ENCODE measurements at regions not wholly inside any gene's neighbourhood (a gene's known extent, or its start where the extent isn't known, plus 50 kb on each side); places are given as distances from the start of the nearest gene placed in this dataset.

GRCh38 chr2:16828044-16828827 is 162.6 kb upstream of the CYRIA start:
- no peak for DNase-seq (ENCODE audit: low read depth in 2 of 2, low spot score in 1 of 2)

DNA sequence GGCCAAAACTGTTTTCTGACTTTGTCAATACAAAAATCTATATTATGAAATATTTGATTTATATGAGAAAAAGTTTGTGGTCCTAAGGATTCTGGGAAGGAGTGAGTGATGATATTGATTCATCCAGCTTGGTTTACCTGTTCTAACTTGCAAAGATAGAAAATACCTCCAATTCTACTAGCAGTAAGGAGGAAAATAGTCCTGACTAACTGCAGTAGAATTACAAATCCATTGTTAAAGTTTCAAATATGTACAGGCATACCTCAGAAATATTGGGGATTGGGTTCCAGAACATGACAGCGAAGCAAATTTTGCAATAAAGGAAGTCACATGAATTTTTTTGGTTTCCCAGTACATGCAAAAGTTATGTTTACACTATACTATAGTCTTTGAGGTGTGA is 158.8 kb upstream of the CYRIA start:
- DNase-seq (ENCODE audit: low read depth in 2 of 2, low spot score in 1 of 2) = no peak

- no peak for DNase-seq (ENCODE audit: low read depth in 2 of 2, low spot score in 1 of 2)
Observed at GRCh38 chr2:16821692-16822091, 156.1 kb upstream of the CYRIA start.

DNA sequence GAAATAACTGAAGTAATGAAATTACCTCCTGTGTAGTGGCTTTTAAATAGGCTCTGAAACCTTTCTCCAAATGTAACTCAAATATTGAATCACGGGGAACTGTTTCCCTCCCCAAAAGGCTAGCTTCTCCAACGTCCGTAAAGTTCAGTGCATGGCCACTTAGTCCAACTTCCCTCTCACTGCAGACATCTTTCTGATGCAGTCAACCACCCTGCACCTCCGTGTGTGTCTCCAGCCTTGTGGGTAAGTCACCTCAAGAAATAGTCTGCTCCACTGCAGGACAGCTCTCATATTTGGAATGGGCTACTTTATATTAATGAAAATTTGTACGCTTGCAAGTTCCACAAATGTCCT is 152.5 kb upstream of the CYRIA start:
- DNase-seq (ENCODE audit: low read depth in 2 of 2, low spot score in 1 of 2) = no peak

GRCh38 chr2:16817305-16818202 is 151.9 kb upstream of the CYRIA start:
- DNase-seq (ENCODE audit: low read depth in 2 of 2, low spot score in 1 of 2) = no peak

DNA sequence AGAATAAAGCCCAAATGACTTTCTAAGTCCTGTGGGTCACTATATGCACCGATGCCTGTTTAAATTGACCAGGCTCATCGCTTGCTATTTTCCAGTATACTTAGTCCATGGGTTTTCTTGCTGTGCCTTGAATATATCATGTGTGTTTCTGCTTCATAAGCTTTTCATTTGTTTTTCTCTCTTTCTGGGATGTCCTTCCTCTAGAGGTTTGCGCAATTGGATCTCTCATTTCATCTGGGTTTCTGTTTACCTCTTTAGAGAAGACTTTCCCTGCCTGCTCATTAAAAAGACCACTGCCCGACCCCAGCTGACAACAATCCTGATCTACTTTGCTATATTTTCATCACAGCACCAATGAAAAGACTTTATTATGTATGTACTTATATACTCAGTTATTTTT is 150.9 kb upstream of the CYRIA start:
- DNase-seq (ENCODE audit: low read depth in 2 of 2, low spot score in 1 of 2) = no peak

GRCh38 chr2:16816016-16816415 is 150.4 kb upstream of the CYRIA start:
- no peak for DNase-seq (ENCODE audit: low read depth in 2 of 2, low spot score in 1 of 2)

DNA sequence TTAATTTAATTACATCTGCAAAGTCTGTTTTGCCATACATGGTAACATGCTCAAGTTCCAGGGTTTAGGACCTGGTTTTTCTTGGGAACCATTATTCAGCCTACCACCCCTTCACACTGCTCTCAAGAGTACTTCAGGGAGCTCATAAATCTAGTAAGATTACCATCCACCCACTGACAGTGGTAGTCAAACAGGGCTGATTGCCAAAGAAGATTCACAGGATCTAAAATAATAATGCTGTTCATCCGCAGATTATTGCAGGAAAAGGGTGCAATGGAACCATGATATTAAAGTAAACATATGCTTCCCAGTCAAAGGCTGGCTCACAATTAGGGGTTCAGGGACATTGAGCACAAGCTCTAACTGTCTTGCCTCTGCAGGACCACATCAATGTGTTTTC is 148.0 kb upstream of the CYRIA start:
- DNase-seq (ENCODE audit: low read depth in 2 of 2, low spot score in 1 of 2) = no peak

GRCh38 chr2:16798472-16798871 is 132.8 kb upstream of the CYRIA start:
- DNase-seq (ENCODE audit: low read depth in 2 of 2, low spot score in 1 of 2) = no peak

DNA sequence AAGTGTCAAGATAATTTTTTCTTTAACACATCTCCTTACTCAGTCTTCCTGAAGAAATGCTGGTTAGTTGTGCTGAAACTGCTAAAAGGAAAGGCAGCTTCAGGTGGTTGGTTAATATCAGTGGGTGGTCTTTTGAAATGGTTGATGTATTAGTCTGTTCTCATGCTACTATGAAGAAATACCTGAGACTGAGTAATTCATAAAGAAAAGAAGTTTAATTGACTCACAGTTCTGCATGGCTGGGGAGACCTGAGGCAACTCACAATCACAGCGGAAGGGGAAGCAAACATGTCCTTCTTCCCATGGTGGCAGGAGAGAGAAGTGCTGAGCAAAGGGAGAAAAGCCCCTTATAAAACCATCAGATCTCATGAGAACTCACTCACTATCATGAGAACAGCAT is 125.9 kb upstream of the CYRIA start:
- DNase-seq (ENCODE audit: low read depth in 2 of 2, low spot score in 1 of 2) = no peak

- DNase-seq (ENCODE audit: low read depth in 2 of 2, low spot score in 1 of 2) = no peak
Observed at GRCh38 chr2:16785149-16785548, 119.5 kb upstream of the CYRIA start.

DNA sequence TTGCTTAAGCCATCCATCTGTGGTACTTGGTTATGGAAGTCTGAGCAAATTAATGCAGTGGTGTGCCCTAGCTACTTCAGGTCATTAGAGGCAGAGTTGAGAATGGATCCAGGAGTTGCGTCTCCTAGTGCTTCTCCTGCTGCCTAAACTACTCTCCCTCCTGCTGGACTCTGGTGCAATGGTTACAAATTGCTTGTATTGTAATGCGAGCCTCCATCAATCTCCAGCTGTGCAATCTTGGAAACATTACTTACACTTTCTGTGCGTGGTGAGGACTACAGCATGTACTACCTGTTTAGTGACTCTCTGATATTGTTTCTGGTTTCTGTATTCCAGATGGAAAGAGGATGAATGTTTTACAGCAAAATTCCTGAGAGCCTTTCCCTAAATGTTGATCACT is 119.0 kb upstream of the CYRIA start:
- DNase-seq (ENCODE audit: low read depth in 2 of 2, low spot score in 1 of 2) = no peak

- no peak for DNase-seq (ENCODE audit: low read depth in 2 of 2, low spot score in 1 of 2)
Observed at GRCh38 chr2:16777123-16777870, 111.7 kb upstream of the CYRIA start.

- DNase-seq (ENCODE audit: low read depth in 2 of 2, low spot score in 1 of 2) = no peak
Observed at GRCh38 chr2:16775899-16776231, 110.2 kb upstream of the CYRIA start.

GRCh38 chr2:16774980-16775898 is 109.6 kb upstream of the CYRIA start:
- no peak for DNase-seq (ENCODE audit: low read depth in 2 of 2, low spot score in 1 of 2)

DNA sequence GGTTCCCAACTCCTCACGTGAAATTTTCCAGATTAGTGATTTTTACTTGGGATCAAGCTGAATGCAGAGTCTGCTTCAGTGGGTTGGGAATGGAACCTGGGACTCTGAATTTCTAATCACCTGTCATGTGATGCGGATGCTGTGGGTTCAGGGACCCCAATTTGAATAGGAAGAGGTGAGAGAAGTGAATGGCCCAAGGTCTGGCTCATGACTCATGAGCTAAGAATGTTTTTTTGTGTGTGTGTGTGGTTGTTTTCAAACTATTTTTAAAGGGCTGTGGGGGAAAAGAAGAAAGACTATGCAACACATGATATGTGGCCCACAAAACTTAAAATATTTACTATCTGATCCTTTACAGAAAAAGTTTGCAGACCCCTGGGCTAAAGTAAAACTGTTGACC is 108.5 kb upstream of the CYRIA start:
- no peak for DNase-seq (ENCODE audit: low read depth in 2 of 2, low spot score in 1 of 2)

DNA sequence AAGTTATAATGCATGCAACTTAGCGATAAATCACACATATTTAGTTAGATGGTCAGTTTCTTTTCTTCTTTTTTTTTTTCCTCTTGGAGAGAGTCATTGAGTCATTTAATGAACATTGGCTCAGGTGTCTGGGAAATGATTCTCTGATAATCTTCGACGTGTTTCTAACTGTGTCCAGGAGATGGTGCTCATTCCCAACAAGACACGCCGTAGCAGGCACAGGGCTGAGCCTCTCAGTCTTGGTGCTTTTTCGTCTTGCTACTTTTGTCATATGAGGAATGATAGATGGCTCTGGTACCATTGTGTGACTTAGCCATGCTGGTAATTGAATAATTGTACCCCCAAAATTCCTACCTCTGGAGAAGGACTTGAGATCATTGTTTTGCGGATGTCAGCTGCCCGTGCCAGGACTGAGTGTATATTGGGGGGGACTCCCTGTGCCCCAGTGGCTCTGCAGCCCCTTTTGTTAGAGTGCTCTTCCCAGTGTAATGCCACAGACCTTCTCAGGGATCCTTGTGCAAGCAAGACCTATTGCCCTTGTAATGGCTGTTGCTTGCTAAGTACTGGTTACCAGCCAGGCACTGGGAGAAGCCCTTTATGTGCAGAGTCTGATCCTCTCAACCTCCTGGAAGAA is 107.6 kb upstream of the CYRIA start:
- DNase-seq (ENCODE audit: low read depth in 2 of 2, low spot score in 1 of 2) = no peak

DNA sequence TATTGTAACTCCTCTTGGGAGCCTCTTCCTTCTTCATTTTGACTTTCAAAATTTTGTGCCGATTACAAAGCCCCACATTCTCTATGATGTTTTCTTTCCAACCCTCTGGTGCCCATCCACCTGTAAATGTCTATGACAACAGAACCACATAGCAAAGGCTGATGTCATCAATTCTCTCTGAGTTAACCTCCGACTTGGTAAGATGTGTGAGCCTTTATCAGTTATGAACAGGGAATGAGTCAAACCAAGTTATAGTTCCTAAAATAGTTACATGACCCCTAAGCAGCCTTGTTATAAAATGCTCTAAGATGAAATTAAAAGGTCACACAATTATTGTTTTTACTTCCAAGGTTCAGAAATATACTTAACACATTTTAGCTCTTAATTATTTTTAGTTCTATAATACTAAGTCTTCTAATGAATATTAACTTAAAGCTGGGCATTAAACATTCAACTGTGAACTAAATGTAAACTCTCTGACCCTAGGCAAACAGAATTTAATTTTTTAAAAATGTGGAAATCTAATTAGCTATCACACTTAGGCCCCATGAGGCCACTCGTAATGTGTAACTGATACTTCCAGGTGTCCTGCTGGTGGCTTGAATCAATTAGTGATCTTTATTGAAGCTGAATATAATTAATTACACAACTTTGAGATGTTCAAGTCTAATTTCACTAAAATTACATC is 102.3 kb upstream of the CYRIA start:
- DNase-seq (ENCODE audit: low read depth in 2 of 2, low spot score in 1 of 2) = no peak

- DNase-seq (ENCODE audit: low read depth in 2 of 2, low spot score in 1 of 2) = no peak
Observed at GRCh38 chr2:16765356-16765755, 99.7 kb upstream of the CYRIA start.

GRCh38 chr2:16764487-16764886 is 98.9 kb upstream of the CYRIA start:
- no peak for DNase-seq (ENCODE audit: low read depth in 2 of 2, low spot score in 1 of 2)
